ENCODE measurements at regions not wholly inside any gene's neighbourhood (a gene's known extent, or its start where the extent isn't known, plus 50 kb on each side); places are given as distances from the start of the nearest gene placed in this dataset.

GRCh38 chr16:62950351-62950750, 914.1 kb upstream of the CDH8 start:
- intact Hi-C loops (cut with DNase I, micrococcal nuclease): no loop called here
- POLR2A ChIA-PET: interaction anchor here (0.6 kb wide), 1 partner anchor 1478 kb away, joined by 3 read pairs; no protein-coding TSS in a partner anchor
- no peaks in the 10 kb centered on the region for H3K4me1 Mint-ChIP-seq
- DNase-seq (no peak), ATAC-seq (no peak)
- CTCF ChIA-PET: no interaction called here
- H3K36me3 Mint-ChIP-seq (ENCODE audit: low read depth): no peaks in the 10 kb centered on the region
- H3K4me3 Mint-ChIP-seq: no peak overlapping the region
- no peak overlapping the region for H3K27ac Mint-ChIP-seq
- H3K9me3 Mint-ChIP-seq (ENCODE audit: low read depth): peaks cover 22% of the 10 kb centered on the region
- no peaks in the 10 kb centered on the region for H3K27me3 Mint-ChIP-seq

GRCh38 chr16:62940569-62940968, 904.3 kb upstream of the CDH8 start:
- no peak overlapping the region for H3K4me3 Mint-ChIP-seq
- CTCF ChIA-PET: no interaction called here
- H3K9me3 Mint-ChIP-seq (ENCODE audit: low read depth): peaks cover 15% of the 10 kb centered on the region
- intact Hi-C loops (cut with DNase I, micrococcal nuclease): no loop called here
- POLR2A ChIA-PET: no interaction called here
- no peaks in the 10 kb centered on the region for H3K4me1 Mint-ChIP-seq
- ATAC-seq (no peak), DNase-seq (no peak)
- no peaks in the 10 kb centered on the region for H3K27me3 Mint-ChIP-seq
- H3K27ac Mint-ChIP-seq: no peak overlapping the region
- H3K36me3 Mint-ChIP-seq (ENCODE audit: low read depth): no peaks in the 10 kb centered on the region

- ATAC-seq (no peak), DNase-seq (no peak)
- Mint-ChIP-seq H3K36me3 (ENCODE audit: low read depth) (no peaks in the 10 kb centered on the region), H3K27me3 (no peaks in the 10 kb centered on the region), H3K9me3 (ENCODE audit: low read depth) (peaks cover 15% of the 10 kb centered on the region), H3K27ac (no peak overlapping the region), H3K4me1 (no peaks in the 10 kb centered on the region), H3K4me3 (no peak overlapping the region)
- POLR2A ChIA-PET: no interaction called here
- CTCF ChIA-PET: no interaction called here
- intact Hi-C loops (cut with DNase I, micrococcal nuclease): no loop called here
These were observed 903.4 kb upstream of the CDH8 start for GRCh38 chr16:62939687-62940086.

- ChIA-PET CTCF (no interaction called here), POLR2A (no interaction called here)
- H3K36me3 Mint-ChIP-seq (ENCODE audit: low read depth): no peaks in the 10 kb centered on the region
- H3K4me3 Mint-ChIP-seq: no peak overlapping the region
- ATAC-seq (no peak), DNase-seq (no peak)
- H3K27me3 Mint-ChIP-seq: no peaks in the 10 kb centered on the region
- H3K9me3 Mint-ChIP-seq (ENCODE audit: low read depth): peaks cover 20% of the 10 kb centered on the region
- intact Hi-C loops (cut with DNase I, micrococcal nuclease): no loop called here
- no peaks in the 10 kb centered on the region for H3K4me1 Mint-ChIP-seq
- no peak overlapping the region for H3K27ac Mint-ChIP-seq
These were observed 897.7 kb upstream of the CDH8 start for GRCh38 chr16:62933929-62934328.

- intact Hi-C loops (cut with DNase I, micrococcal nuclease): no loop called here
- DNase-seq (no peak), ATAC-seq (no peak)
- Mint-ChIP-seq H3K36me3 (ENCODE audit: low read depth) (no peaks in the 10 kb centered on the region), H3K27me3 (no peaks in the 10 kb centered on the region), H3K4me1 (no peaks in the 10 kb centered on the region), H3K4me3 (no peak overlapping the region), H3K9me3 (ENCODE audit: low read depth) (peaks cover 19% of the 10 kb centered on the region), H3K27ac (no peak overlapping the region)
- CTCF ChIA-PET: no interaction called here
- POLR2A ChIA-PET: no interaction called here
These were observed 893.4 kb upstream of the CDH8 start for GRCh38 chr16:62929593-62929992.

GRCh38 chr16:62927122-62927521, 890.9 kb upstream of the CDH8 start:
- Mint-ChIP-seq H3K4me1 (no peaks in the 10 kb centered on the region), H3K9me3 (ENCODE audit: low read depth) (peaks cover 21% of the 10 kb centered on the region)

GRCh38 chr16:62926121-62926801, 890.0 kb upstream of the CDH8 start:
- CTCF ChIA-PET: no interaction called here
- no peak overlapping the region for H3K27ac Mint-ChIP-seq
- no peaks in the 10 kb centered on the region for H3K36me3 Mint-ChIP-seq (ENCODE audit: low read depth)
- intact Hi-C loops (cut with DNase I, micrococcal nuclease): no loop called here
- peaks cover 21% of the 10 kb centered on the region for H3K9me3 Mint-ChIP-seq (ENCODE audit: low read depth)
- no peaks in the 10 kb centered on the region for H3K27me3 Mint-ChIP-seq
- POLR2A ChIA-PET: no interaction called here
- no peaks in the 10 kb centered on the region for H3K4me1 Mint-ChIP-seq
- ATAC-seq (no peak), DNase-seq (no peak)
- H3K4me3 Mint-ChIP-seq: no peak overlapping the region

More at GRCh38 chr16:62927122-62927521, 890.9 kb upstream of the CDH8 start:
- Mint-ChIP-seq H3K27ac (no peak overlapping the region), H3K4me3 (no peak overlapping the region), H3K27me3 (no peaks in the 10 kb centered on the region), H3K36me3 (ENCODE audit: low read depth) (no peaks in the 10 kb centered on the region)
- DNase-seq: no peak
- intact Hi-C loops (cut with DNase I, micrococcal nuclease): no loop called here
- no peak for ATAC-seq
- ChIA-PET CTCF (no interaction called here), POLR2A (no interaction called here)

GRCh38 chr16:62921904-62922303, 885.7 kb upstream of the CDH8 start:
- Mint-ChIP-seq H3K9me3 (ENCODE audit: low read depth) (peaks cover 13% of the 10 kb centered on the region), H3K4me1 (no peaks in the 10 kb centered on the region), H3K4me3 (no peak overlapping the region), H3K36me3 (ENCODE audit: low read depth) (no peaks in the 10 kb centered on the region), H3K27ac (no peak overlapping the region), H3K27me3 (no peaks in the 10 kb centered on the region)
- ChIA-PET CTCF (no interaction called here), POLR2A (no interaction called here)
- no peak for ATAC-seq
- no peak for DNase-seq
- intact Hi-C loops (cut with DNase I, micrococcal nuclease): no loop called here

GRCh38 chr16:62913924-62914323, 877.7 kb upstream of the CDH8 start:
- Mint-ChIP-seq H3K36me3 (ENCODE audit: low read depth) (no peaks in the 10 kb centered on the region), H3K27me3 (no peaks in the 10 kb centered on the region), H3K4me3 (no peak overlapping the region), H3K4me1 (no peaks in the 10 kb centered on the region), H3K9me3 (ENCODE audit: low read depth) (peaks cover 25% of the 10 kb centered on the region), H3K27ac (no peak overlapping the region)
- intact Hi-C loops (cut with DNase I, micrococcal nuclease): no loop called here
- ChIA-PET POLR2A (no interaction called here), CTCF (no interaction called here)
- no peak for DNase-seq
- no peak for ATAC-seq

GRCh38 chr16:62913333-62913732, 877.1 kb upstream of the CDH8 start:
- Mint-ChIP-seq H3K4me3 (no peak overlapping the region), H3K27ac (no peak overlapping the region), H3K36me3 (ENCODE audit: low read depth) (no peaks in the 10 kb centered on the region), H3K27me3 (no peaks in the 10 kb centered on the region), H3K4me1 (no peaks in the 10 kb centered on the region), H3K9me3 (ENCODE audit: low read depth) (peaks cover 26% of the 10 kb centered on the region)
- POLR2A ChIA-PET: no interaction called here
- CTCF ChIA-PET: no interaction called here
- ATAC-seq: no peak
- intact Hi-C loops (cut with DNase I, micrococcal nuclease): no loop called here
- DNase-seq: no peak

GRCh38 chr16:62909597-62909996, 873.4 kb upstream of the CDH8 start:
- CTCF ChIA-PET: no interaction called here
- peaks cover 29% of the 10 kb centered on the region for H3K9me3 Mint-ChIP-seq (ENCODE audit: low read depth)
- no peaks in the 10 kb centered on the region for H3K4me1 Mint-ChIP-seq
- H3K27me3 Mint-ChIP-seq: no peaks in the 10 kb centered on the region
- no peak overlapping the region for H3K27ac Mint-ChIP-seq
- no peak overlapping the region for H3K4me3 Mint-ChIP-seq
- H3K36me3 Mint-ChIP-seq (ENCODE audit: low read depth): no peaks in the 10 kb centered on the region
- intact Hi-C loops (cut with DNase I, micrococcal nuclease): no loop called here
- POLR2A ChIA-PET: no interaction called here
- DNase-seq (no peak), ATAC-seq (no peak)

GRCh38 chr16:62907562-62907961, 871.3 kb upstream of the CDH8 start:
- Mint-ChIP-seq H3K4me3 (no peak overlapping the region), H3K9me3 (ENCODE audit: low read depth) (peaks cover 27% of the 10 kb centered on the region), H3K27me3 (no peaks in the 10 kb centered on the region), H3K36me3 (ENCODE audit: low read depth) (no peaks in the 10 kb centered on the region), H3K27ac (no peak overlapping the region), H3K4me1 (no peaks in the 10 kb centered on the region)
- POLR2A ChIA-PET: no interaction called here
- ATAC-seq (no peak), DNase-seq (no peak)
- intact Hi-C loops (cut with DNase I, micrococcal nuclease): no loop called here
- CTCF ChIA-PET: no interaction called here

GRCh38 chr16:62903961-62904502, 867.8 kb upstream of the CDH8 start:
- H3K9me3 Mint-ChIP-seq (ENCODE audit: low read depth): peaks cover 20% of the 10 kb centered on the region
- CTCF ChIA-PET: no interaction called here
- no peaks in the 10 kb centered on the region for H3K4me1 Mint-ChIP-seq
- no peak for ATAC-seq
- intact Hi-C loops (cut with DNase I, micrococcal nuclease): no loop called here
- DNase-seq: no peak
- H3K4me3 Mint-ChIP-seq: no peak overlapping the region
- H3K27ac Mint-ChIP-seq: no peak overlapping the region
- H3K36me3 Mint-ChIP-seq (ENCODE audit: low read depth): no peaks in the 10 kb centered on the region
- H3K27me3 Mint-ChIP-seq: no peaks in the 10 kb centered on the region
- POLR2A ChIA-PET: no interaction called here
